ENCODE measurements at regions not wholly inside any gene's neighbourhood (a gene's known extent, or its start where the extent isn't known, plus 50 kb on each side); places are given as distances from the start of the nearest gene placed in this dataset.
"Not testable (repeated sequence)": the region's sequence is repeated elsewhere in the genome, so short reads cannot be mapped to it uniquely, and the experiment has no call there.

DNA sequence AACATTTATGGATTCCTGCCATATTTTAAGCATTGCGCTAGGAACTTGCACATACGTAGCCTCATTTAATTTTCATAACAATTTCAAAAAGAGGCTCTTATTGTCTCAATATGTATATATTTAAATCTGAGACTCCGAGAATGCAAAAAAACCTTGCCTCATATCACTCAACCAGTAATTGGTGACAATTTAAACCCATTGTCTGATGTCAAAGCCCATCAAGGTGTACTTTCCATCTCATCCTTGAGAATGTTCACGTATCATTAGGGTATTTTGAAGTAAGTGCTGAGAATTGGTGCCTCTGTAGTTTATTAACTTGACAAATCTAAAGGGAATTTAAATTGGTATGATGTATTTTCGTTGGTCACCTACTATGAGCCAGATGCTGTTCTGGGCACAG lies 136.5 kb downstream of the FAM76B start:
- CTCF ChIA-PET: no interaction called here
- no peaks in the 10 kb centered on the region for H3K27me3 Mint-ChIP-seq
- peaks cover 3% of the 10 kb centered on the region for H3K4me1 Mint-ChIP-seq
- H3K27ac Mint-ChIP-seq: no peak overlapping the region
- DNase-seq: no peak
- peaks cover 2% of the 10 kb centered on the region for H3K36me3 Mint-ChIP-seq
- no peaks in the 10 kb centered on the region for H3K9me3 Mint-ChIP-seq
- no peak overlapping the region for H3K4me3 Mint-ChIP-seq

DNA sequence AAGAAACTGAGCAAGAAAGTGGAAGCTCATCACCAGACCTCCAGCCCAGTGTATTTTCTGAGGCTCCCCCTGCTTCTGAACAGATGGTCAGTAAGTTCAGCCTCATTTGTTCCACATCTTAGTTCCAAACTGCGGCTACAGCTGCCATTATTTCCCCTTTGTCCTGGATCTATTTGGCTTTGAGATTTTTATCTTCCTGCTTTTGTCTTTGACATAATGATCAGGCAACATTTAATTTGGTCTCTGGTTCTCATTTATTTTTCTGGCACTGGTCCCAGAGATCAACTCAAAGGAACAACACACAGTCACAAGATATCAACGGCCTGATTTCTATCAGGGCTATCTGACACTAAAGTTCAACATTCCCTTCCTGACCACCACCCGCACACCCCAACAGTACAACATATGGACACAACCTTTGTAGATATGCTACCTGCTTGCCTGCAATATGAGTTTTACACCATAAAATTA lies 137.5 kb downstream of the FAM76B start:
- Mint-ChIP-seq H3K36me3 (peaks cover 2% of the 10 kb centered on the region), H3K4me3 (no peak overlapping the region), H3K4me1 (peaks cover 3% of the 10 kb centered on the region), H3K27me3 (no peaks in the 10 kb centered on the region), H3K9me3 (no peaks in the 10 kb centered on the region), H3K27ac (no peak overlapping the region)
- DNase-seq: no peak
- CTCF ChIA-PET: interaction anchor here (1.4 kb wide), 1 partner anchor 54 kb away, joined by 6 read pairs; no protein-coding TSS in a partner anchor

DNA sequence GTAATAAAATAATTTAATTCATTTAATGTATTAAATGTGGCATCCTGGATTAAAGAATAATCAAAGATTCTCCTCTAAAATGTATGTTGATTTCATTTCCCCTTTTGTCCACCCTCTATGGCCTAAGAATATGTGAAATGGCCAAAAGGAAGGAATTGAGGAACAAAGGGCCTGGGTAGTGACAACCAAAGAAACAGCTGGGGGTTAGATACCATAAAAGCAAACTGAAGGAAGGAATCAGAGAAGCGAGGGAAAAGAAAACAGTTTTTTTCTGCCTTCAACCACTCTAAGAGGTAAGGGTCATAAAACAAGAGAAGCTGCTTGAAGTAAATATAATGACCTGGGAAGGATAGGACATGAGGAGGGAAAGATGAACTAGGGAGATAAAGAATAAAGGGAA lies 139.3 kb downstream of the FAM76B start:
- Mint-ChIP-seq H3K9me3 (peaks cover 7% of the 10 kb centered on the region), H3K27ac (no peak overlapping the region), H3K36me3 (peaks cover 7% of the 10 kb centered on the region), H3K4me1 (peaks cover 3% of the 10 kb centered on the region), H3K4me3 (no peak overlapping the region), H3K27me3 (no peaks in the 10 kb centered on the region)
- CTCF ChIA-PET: no interaction called here
- DNase-seq: no peak

DNA sequence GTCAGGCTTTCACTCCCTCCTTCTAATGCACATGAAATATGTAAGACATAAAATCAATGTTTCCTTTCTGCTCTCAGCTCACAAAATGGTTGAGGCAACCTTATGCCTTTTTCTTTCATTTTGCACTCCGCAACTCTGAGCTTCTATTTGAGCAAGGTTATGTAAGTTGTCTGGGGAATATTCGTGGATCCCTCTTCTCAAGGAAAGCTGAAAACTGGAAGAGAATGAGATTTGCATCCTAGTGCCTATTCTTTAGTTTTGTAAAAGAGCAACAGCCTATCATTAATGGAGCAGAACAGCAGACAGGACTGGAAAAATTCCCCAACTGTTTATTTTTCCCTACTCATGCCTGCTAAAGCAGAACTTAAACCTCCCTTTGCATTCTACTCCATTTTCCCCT lies 141.7 kb downstream of the FAM76B start:
- Mint-ChIP-seq H3K36me3 (peaks cover 14% of the 10 kb centered on the region), H3K27ac (no peak overlapping the region), H3K4me3 (no peak overlapping the region), H3K27me3 (no peaks in the 10 kb centered on the region), H3K9me3 (peaks cover 14% of the 10 kb centered on the region), H3K4me1 (peaks cover 1% of the 10 kb centered on the region)
- CTCF ChIA-PET: interaction anchor here (1.2 kb wide), 1 partner anchor 57 kb away, joined by 4 read pairs; no protein-coding TSS in a partner anchor
- DNase-seq: no peak

DNA sequence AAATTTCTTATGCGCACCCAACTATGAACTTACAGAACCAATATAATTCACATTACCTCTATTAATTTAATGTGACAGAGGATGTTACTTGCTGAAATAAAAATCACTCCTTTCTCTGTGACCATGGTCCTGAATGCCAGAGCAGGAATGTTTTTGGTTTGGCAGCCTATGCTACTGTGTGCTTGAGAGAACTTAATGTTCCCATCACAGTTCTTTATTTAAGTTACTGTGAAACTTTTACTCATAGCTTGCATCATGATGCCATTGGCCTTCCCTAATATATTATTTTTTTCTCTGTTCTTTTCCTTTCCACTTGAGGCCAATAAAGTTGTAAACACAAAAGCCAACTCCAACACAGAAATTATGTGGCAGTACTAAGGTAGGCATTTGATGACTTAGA lies 142.2 kb downstream of the FAM76B start:
- CTCF ChIA-PET: no interaction called here
- DNase-seq: no peak
- peaks cover 6% of the 10 kb centered on the region for H3K4me1 Mint-ChIP-seq
- no peaks in the 10 kb centered on the region for H3K27me3 Mint-ChIP-seq
- H3K4me3 Mint-ChIP-seq: no peak overlapping the region
- H3K9me3 Mint-ChIP-seq: peaks cover 16% of the 10 kb centered on the region
- H3K36me3 Mint-ChIP-seq: peaks cover 15% of the 10 kb centered on the region
- H3K27ac Mint-ChIP-seq: no peak overlapping the region

DNA sequence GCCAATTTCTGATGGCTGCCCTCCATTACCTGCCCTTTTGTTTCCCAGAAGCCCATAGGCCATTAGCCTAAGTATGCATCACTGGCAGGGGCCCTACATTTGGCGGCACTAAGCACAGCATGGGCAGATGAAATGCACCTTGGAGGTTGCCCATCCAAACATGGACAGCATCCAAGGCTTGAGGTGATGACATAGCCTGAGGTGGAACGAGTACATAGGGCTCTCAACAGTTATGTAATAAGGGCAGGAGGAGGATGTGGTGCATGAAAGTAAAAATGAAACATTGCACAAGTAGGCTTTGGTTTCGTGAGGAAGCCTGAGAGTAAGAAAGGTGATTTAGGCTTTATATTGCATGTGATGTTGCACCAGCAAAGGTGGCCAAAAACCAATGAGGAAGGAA lies 148.1 kb downstream of the FAM76B start:
- no peak overlapping the region for H3K4me3 Mint-ChIP-seq
- peak overlapping the region; percentile 90 for H3K27ac Mint-ChIP-seq
- peak; percentile 58 for DNase-seq
- peaks cover 24% of the 10 kb centered on the region for H3K36me3 Mint-ChIP-seq
- CTCF ChIA-PET: interaction anchor here (1.3 to 1.5 kb wide), 2 partner anchors 64 to 409 kb away, joined by 6 to 7 read pairs; no protein-coding TSS in a partner anchor
- peaks cover 21% of the 10 kb centered on the region for H3K9me3 Mint-ChIP-seq
- H3K4me1 Mint-ChIP-seq: peaks cover 25% of the 10 kb centered on the region
- no peaks in the 10 kb centered on the region for H3K27me3 Mint-ChIP-seq

DNA sequence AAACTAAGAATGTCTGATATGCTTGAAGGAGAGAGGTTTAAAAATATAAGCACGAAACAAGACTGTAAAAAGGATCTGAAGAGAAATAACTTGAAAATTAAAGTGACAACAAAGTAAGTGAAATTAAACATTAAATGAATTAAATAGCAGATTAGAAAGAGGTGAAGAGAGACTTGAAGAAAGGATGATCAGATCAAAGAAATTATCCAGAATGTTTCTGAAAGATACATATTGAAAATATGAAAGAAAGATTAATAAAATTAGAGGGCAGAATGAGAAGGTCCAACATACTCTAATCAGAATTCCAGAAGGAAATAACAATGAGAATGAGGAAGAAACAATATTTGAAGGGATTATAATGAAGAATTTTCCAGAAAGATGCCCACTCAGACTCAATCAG lies 151.1 kb downstream of the FAM76B start:
- Mint-ChIP-seq H3K36me3 (peaks cover 17% of the 10 kb centered on the region), H3K4me1 (peaks cover 25% of the 10 kb centered on the region), H3K27ac (no peak overlapping the region), H3K4me3 (no peak overlapping the region), H3K27me3 (no peaks in the 10 kb centered on the region), H3K9me3 (peaks cover 12% of the 10 kb centered on the region)
- CTCF ChIA-PET: no interaction called here
- no peak for DNase-seq

DNA sequence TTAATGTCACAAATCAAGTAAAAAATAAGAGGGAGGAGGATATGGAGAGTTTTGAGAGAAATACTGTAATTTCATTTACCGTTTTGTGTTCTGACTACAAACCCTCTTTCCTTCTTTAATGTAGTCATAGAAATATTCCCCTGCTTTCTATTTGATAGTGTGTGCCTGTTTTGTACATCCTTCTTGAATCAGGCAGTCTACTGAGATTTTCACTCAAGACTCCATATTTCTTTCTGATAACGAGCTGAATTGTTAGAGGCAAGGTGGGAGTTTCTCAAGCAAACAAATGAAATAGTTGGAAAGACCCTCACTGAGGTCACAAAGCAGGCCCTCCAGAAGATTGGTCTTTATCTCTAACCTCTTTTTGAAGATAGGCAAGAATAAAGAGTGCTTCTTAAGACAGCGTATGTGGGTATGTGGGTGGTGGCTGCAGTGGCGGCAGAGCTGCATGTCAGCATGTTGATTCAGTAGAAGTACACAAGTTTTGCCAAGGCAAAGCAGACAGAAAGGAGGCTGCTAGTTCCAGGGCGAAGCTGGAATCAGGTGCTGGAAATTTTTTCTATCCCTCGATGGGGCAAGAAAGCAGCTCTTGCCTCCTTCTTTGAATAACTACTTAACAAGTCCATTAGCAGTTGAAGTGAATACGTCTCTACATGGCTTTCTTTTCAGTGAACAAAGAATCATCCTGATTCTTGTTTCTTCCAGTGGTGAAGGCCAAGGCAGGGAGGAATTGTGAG lies 164.2 kb downstream of the FAM76B start:
- CTCF ChIA-PET: no interaction called here
- no peak for DNase-seq

DNA sequence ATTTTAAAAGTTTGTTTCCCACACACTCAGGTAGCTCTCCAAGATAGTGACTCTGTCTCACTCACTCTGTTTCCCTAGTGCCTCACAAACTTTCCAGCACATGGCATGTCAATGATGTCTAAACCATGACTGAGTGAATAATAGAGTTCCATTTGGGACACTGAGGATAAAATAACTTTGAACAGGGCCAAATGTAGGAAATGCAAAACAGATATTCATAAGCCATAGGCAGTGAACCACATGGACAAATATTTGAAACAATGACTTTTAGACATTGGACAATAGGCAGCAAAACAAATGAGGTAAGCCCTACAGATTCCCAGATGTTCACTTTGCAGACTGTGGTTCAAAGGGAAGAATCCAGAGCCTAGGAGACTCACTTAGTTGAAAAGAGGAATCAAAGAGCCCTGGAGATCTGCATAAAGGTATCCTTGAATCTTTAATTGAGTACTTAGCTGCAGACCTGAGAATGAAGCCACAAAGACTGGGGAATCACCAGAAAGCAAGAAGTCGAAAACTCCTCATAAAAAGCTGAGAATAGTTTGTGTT lies 173.3 kb downstream of the FAM76B start:
- Mint-ChIP-seq H3K27me3 (no peaks in the 10 kb centered on the region), H3K4me1 (no peaks in the 10 kb centered on the region), H3K9me3 (peaks cover 27% of the 10 kb centered on the region), H3K4me3 (no peak overlapping the region), H3K36me3 (peaks cover 14% of the 10 kb centered on the region), H3K27ac (no peak overlapping the region)
- CTCF ChIA-PET: no interaction called here
- DNase-seq: no peak

More for the DNA sequence above, 164.2 kb downstream of the FAM76B start:
- peaks cover 4% of the 10 kb centered on the region for H3K27me3 Mint-ChIP-seq
- H3K4me1 Mint-ChIP-seq: no peaks in the 10 kb centered on the region
- H3K4me3 Mint-ChIP-seq: no peak overlapping the region
- no peak overlapping the region for H3K27ac Mint-ChIP-seq
- peaks cover 2% of the 10 kb centered on the region for H3K36me3 Mint-ChIP-seq
- H3K9me3 Mint-ChIP-seq: peaks cover 5% of the 10 kb centered on the region

DNA sequence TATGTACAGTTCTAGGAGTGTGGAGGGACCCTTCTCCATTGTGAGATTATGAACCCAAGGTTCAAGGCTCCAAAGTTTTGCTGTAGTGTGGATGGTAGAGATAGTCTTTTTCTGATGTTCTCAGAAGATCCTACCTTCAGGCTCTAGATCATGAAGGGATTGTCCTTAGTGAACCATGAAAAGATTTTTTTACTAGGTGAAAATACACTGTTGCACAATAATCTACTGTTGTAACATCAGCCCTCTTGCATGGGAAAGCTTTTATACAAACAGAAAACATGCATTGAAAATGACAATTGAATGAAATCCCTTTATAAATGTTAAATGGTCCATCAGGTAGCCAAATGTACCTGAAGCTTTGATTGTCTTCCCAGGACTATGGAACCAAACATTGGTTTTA lies 177.8 kb downstream of the FAM76B start:
- no peak overlapping the region for H3K4me3 Mint-ChIP-seq
- peaks cover 7% of the 10 kb centered on the region for H3K36me3 Mint-ChIP-seq
- no peak for DNase-seq
- peaks cover 12% of the 10 kb centered on the region for H3K9me3 Mint-ChIP-seq
- H3K4me1 Mint-ChIP-seq: no peaks in the 10 kb centered on the region
- peaks cover 5% of the 10 kb centered on the region for H3K27me3 Mint-ChIP-seq
- CTCF ChIA-PET: no interaction called here
- no peak overlapping the region for H3K27ac Mint-ChIP-seq

DNA sequence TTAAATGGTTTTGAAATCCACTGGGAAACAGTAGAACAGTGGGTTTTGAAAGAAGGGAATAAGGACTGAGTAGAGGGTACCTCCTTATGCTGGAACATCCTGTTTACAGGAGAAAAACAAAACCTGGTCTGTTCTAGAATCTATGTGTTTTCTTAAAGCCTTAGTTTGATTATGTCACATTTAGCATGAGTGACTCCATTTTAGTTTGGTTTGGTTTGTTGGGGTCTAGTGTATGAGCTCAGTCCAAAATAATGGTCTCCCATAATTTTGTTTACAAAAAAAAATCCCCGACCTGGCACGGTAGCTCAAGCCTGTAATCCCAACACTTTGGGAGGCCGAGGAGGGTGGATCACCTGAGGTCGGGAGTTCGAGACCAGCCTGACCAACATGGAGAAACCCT lies 179.4 kb downstream of the FAM76B start:
- H3K4me3 Mint-ChIP-seq, CTCF ChIA-PET, H3K27me3 Mint-ChIP-seq, H3K4me1 Mint-ChIP-seq, H3K9me3 Mint-ChIP-seq, H3K27ac Mint-ChIP-seq, H3K36me3 Mint-ChIP-seq, DNase-seq: not testable (repeated sequence)

DNA sequence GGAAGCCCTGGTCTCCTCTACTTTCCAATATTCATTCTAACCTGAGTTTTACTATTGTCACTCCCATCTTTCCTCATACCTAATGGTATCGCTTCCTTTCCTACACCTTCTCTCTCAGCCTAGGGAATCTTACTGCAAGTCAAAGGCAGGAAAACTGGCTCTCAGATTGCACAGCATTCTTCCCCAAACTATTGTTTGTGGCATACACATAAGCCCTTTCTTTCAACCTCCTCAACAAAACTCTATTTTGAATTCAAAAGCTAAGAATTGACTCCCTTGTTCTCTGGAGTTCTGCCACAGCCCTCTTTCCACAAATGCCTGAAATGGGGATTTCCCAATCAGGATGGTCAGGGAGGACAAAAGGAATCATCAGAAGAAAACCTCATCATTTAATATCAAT lies 181.5 kb downstream of the FAM76B start:
- no peak for DNase-seq
- Mint-ChIP-seq H3K27me3 (peaks cover 5% of the 10 kb centered on the region), H3K4me3 (no peak overlapping the region), H3K27ac (no peak overlapping the region), H3K36me3 (peaks cover 1% of the 10 kb centered on the region), H3K4me1 (peaks cover 8% of the 10 kb centered on the region), H3K9me3 (peaks cover 4% of the 10 kb centered on the region)
- CTCF ChIA-PET: no interaction called here

DNA sequence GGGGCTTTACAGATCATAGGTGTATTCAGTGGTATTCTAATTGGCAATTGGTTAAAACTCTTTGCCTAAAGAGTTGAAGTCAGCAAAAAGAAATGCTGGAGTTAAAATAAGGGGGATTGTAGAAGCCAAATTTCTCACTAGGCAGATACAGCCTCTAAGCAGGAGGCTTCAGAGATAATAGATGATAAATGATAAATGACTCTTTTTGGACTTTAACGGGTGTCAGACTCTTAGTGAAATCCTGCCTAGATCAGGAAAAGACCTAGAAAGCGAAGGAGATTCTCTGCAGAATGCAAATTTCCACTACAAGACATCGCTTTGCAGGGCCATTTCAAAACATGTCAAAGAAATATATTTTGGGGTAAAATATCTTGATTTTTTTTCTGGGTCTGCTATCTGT lies 182.8 kb downstream of the FAM76B start:
- Mint-ChIP-seq H3K36me3 (no peaks in the 10 kb centered on the region), H3K4me1 (peaks cover 8% of the 10 kb centered on the region), H3K4me3 (no peak overlapping the region), H3K27ac (no peak overlapping the region), H3K9me3 (peaks cover 2% of the 10 kb centered on the region), H3K27me3 (peaks cover 5% of the 10 kb centered on the region)
- CTCF ChIA-PET: no interaction called here
- no peak for DNase-seq

DNA sequence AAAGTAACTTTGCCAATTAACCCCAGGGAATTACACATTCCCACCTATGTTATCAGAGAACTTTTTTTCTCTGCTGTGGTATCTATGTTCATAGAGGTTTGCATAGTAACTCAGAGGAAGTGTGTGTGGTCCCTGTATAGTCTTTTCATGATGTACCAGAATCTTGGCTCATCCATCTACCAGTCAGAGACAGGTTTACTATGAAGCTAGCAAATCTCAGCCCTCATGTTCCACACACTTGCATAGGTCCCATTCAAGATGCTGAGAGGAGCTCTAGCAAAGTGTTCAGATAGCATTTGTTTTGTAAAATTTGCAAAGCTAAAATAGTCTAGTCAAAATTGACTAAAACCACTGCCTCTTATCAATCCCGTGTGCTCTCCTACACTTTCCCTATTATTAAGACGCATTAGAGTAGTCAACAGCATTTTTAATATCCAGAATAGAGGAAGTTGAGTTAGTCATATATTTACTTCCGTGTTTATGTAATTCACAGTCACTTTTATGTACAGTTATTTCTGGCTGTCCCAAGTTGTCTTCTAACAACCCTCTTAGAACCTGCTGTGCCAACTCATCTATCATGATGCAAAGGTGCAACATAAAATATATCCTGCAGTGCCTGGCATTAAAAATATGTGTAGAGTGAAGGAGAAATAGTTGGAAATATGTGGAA lies 184.2 kb downstream of the FAM76B start:
- CTCF ChIA-PET: interaction anchor here (0.6 kb wide), 1 partner anchor 100 kb away, joined by 3 read pairs; no protein-coding TSS in a partner anchor
- no peak for DNase-seq
- Mint-ChIP-seq H3K9me3 (no peaks in the 10 kb centered on the region), H3K36me3 (no peaks in the 10 kb centered on the region), H3K27me3 (peaks cover 5% of the 10 kb centered on the region), H3K27ac (no peak overlapping the region), H3K4me1 (peaks cover 13% of the 10 kb centered on the region), H3K4me3 (no peak overlapping the region)

Data from activated naive CD4-positive, alpha-beta T cell treated with anti-CD3 and anti-CD28 coated beads, Interleukin-2, amount 10 ng/mL, durations not matched to agents 7 days and 5 days (primary cell).